Heart left ventricle (tissue), 13 donors: ENCODE measurements at regions not wholly inside any gene's neighbourhood (a gene's known extent, or its start where the extent isn't known, plus 50 kb on each side); places are given as distances from the start of the nearest gene placed in this dataset.

Experiments
- POLR2A ChIP-seq, 2 donors: fragments of 450-650 bp; IDR thresholded peaks; one replicate each; pipeline ENCODE4 v1.6.1; 2017; ENCODE audit warnings: antibody characterized with exemption in 2 of 2, mild to moderate bottlenecking in 2 of 2, moderate library complexity in 2 of 2
- TF ChIP-seq, protein P1 (sequence below), 12 donors: fragments of 200-600 bp; sonication (generic) in 4 of 12; IDR thresholded peaks; one replicate each; pipeline versions ENCODE4 v1.5.0 to v1.8.0; 2018 to 2022; ENCODE audit warnings: antibody characterized with exemption in 12 of 12, mild to moderate bottlenecking in 5 of 12
- donor health status: ischemic (EF 13 %, LVEDD 7.1; RV severe dilation, severe dysfunction).
- donor health status: DM: no; HTN: yes; CAD: no.
- donor health status: DM: no; HTN: no; CAD: no.
- donor health status: ischemic (EF 25% LVEDD 6.9; RV normal size, moderate dysfunction).
- donor health status: ischemic (EF 25% LVEDD 5.7; RV mildly dilated, moderate dysfunction).
- donor health status: ischemic (EF 35%, LVEDD 5.7; RV mildly dilated, moderate dysfunction).
- donor health status: nonischemic (EF 11% LVEDD 7.7; RV severe dilation, severe dysfunction).
- donor health status: DM: yes; HTN: yes; CAD: no.
- donor health status: PGD.
- donor health status: ischemic (EF 29% LVEDD 5.4; RV normal size, mild dysfunction).
- donor health status: nonischemic (EF 23%, LVEDD 6.1; RV moderate dilation, normal function).

- TF ChIP-seq, protein P1, sequence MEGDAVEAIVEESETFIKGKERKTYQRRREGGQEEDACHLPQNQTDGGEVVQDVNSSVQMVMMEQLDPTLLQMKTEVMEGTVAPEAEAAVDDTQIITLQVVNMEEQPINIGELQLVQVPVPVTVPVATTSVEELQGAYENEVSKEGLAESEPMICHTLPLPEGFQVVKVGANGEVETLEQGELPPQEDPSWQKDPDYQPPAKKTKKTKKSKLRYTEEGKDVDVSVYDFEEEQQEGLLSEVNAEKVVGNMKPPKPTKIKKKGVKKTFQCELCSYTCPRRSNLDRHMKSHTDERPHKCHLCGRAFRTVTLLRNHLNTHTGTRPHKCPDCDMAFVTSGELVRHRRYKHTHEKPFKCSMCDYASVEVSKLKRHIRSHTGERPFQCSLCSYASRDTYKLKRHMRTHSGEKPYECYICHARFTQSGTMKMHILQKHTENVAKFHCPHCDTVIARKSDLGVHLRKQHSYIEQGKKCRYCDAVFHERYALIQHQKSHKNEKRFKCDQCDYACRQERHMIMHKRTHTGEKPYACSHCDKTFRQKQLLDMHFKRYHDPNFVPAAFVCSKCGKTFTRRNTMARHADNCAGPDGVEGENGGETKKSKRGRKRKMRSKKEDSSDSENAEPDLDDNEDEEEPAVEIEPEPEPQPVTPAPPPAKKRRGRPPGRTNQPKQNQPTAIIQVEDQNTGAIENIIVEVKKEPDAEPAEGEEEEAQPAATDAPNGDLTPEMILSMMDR (IDR thresholded peaks at IDR 0.05), result no peak
- TF ChIP-seq POLR2A (IDR thresholded peaks at IDR 0.05), result no peak
These were observed 161.7 kb upstream of the BCL6 start for GRCh38 chr3:187906920-187907319.
